ENCODE measurements at regions not wholly inside any gene's neighbourhood (a gene's known extent, or its start where the extent isn't known, plus 50 kb on each side); places are given as distances from the start of the nearest gene placed in this dataset.
A peak's percentile ranks its signal among the peaks of the same experiment; 100 is the strongest.

GRCh38 chr17:77728871-77729270 is 229.6 kb upstream of the TNRC6C start:
- Histone ChIP-seq H3K27ac (ENCODE audit: low read depth in 1 of 2, low read length in 2 of 2) (no peak overlapping the region), H3K4me3 (ENCODE audit: low read depth in 1 of 3, low read length in 3 of 3) (no peak overlapping the region), H3K9ac (ENCODE audit: low read depth in 1 of 2, low read length in 2 of 2) (no peak overlapping the region), H3K36me3 (ENCODE audit: control insufficient read depth in 4 of 4, insufficient read depth in 3 of 4, low read depth in 1 of 4, low read length in 3 of 4) (no peaks in the 10 kb centered on the region), H3K9me3 (ENCODE audit: control insufficient read depth in 4 of 4, low read length in 3 of 4) (peaks cover 0 to 9% (median 4%) of the 10 kb centered on the region in 4 donors), H3K4me1 (ENCODE audit: control insufficient read depth in 4 of 4, insufficient read depth in 4 of 4, low read length in 3 of 4) (no peaks in the 10 kb centered on the region), H3K27me3 (ENCODE audit: control insufficient read depth in 4 of 4, insufficient read depth in 4 of 4, low read length in 3 of 4) (peaks cover 0 to 10% (median 0%) of the 10 kb centered on the region in 4 donors)
- peak; percentile 9 for DNase-seq (ENCODE audit: low spot score)
- no peak for TF ChIP-seq JUND (IDR thresholded peaks at IDR 0.05)
- TF ChIP-seq RAD21 (IDR thresholded peaks at IDR 0.05): no peak
- no peak for TF ChIP-seq YY1 (IDR thresholded peaks at IDR 0.05)
- TF ChIP-seq SP1 (IDR thresholded peaks at IDR 0.05): no peak
- no peak for TF ChIP-seq GABPA (IDR thresholded peaks at IDR 0.05 in 1 of 2, conservative IDR thresholded peaks at IDR 0.05 in 1 of 2)
- TF ChIP-seq REST (IDR thresholded peaks at IDR 0.05): no peak
- no peak for TF ChIP-seq NR2F2 (IDR thresholded peaks at IDR 0.05)
- TF ChIP-seq FOXA2 (IDR thresholded peaks at IDR 0.05): no peak
- TF ChIP-seq ZBTB33 (IDR thresholded peaks at IDR 0.05): no peak
- TF ChIP-seq ATF3 (IDR thresholded peaks at IDR 0.05): no peak
- TF ChIP-seq CTCF (IDR thresholded peaks at IDR 0.05; ENCODE audit: low read depth, low read length, missing input control): no peak
- no peak for TF ChIP-seq RXRA (IDR thresholded peaks at IDR 0.05)
- TF ChIP-seq HNF4G (IDR thresholded peaks at IDR 0.05): no peak
- TF ChIP-seq TAF1 (conservative IDR thresholded peaks at IDR 0.05): no peak
- 78% methylated on average over 7 of the region's 7 CpGs for WGBS

- no peak overlapping the region for H3K27ac ChIP-seq (ENCODE audit: low read depth in 1 of 2, low read length in 2 of 2)
- no peaks in the 10 kb centered on the region for H3K4me1 ChIP-seq (ENCODE audit: control insufficient read depth in 4 of 4, insufficient read depth in 4 of 4, low read length in 3 of 4)
- 80% methylated on average over 4 of the region's 4 CpGs for WGBS
- peaks cover 0 to 9% (median 4%) of the 10 kb centered on the region in 4 donors for H3K9me3 ChIP-seq (ENCODE audit: control insufficient read depth in 4 of 4, low read length in 3 of 4)
- no peaks in the 10 kb centered on the region for H3K36me3 ChIP-seq (ENCODE audit: control insufficient read depth in 4 of 4, insufficient read depth in 3 of 4, low read depth in 1 of 4, low read length in 3 of 4)
- no peak for TF ChIP-seq FOXA2 (IDR thresholded peaks at IDR 0.05)
- DNase-seq (ENCODE audit: low spot score): no peak
- H3K27me3 ChIP-seq (ENCODE audit: control insufficient read depth in 4 of 4, insufficient read depth in 4 of 4, low read length in 3 of 4): peaks cover 0 to 12% (median 1%) of the 10 kb centered on the region in 4 donors
- H3K4me3 ChIP-seq (ENCODE audit: low read depth in 1 of 3, low read length in 3 of 3): no peak overlapping the region
- H3K9ac ChIP-seq (ENCODE audit: low read depth in 1 of 2, low read length in 2 of 2): no peak overlapping the region
Observed at GRCh38 chr17:77729587-77729986, 228.9 kb upstream of the TNRC6C start.

Measured in liver (tissue), 8 donors.